ENCODE measurements at regions not wholly inside any gene's neighbourhood (a gene's known extent, or its start where the extent isn't known, plus 50 kb on each side); places are given as distances from the start of the nearest gene placed in this dataset.
"Not testable (repeated sequence)": the region's sequence is repeated elsewhere in the genome, so short reads cannot be mapped to it uniquely, and the experiment has no call there.

DNA sequence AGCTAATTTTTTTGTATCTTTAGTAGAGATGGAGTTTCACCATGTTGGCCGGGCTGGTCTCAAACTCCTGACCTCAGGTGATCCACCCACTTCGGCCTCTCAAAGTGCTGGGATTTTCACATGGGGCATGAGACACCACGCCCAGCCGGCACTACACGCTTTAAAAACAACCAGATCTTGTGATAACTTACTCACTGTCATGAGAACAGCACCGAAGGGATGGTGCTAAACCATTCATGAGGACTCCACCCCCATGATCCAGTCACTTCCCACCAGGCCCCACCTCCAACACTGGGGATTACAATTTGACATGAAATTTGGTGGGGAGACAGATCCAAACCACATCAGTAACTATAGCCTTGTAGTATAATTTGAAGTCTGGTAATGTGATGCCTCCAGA is 67.4 kb upstream of the ZNF169 start:
- DNase-seq: not testable (repeated sequence)

DNA sequence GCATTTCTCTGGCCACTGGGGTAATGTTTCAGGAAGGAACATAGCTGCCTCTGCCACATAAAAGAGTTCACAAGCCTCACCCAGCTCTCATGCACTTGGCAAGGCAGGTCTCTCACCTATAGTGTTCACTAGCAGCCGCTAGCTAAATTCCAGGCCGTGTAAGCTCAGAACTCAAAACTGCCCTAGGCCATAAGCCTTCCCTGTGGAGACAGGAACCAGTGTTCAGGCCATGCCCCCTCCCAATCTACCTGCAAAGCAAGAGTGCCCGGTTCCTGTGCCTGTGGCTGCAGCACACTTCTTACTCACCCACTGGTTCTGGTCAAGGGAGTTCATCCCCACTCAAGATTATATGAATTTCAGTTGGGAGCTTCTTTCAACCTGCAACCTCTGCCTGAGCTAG is 60.7 kb upstream of the ZNF169 start:
- no peak for DNase-seq

- DNase-seq: no peak
Measured at GRCh38 chr9:94199776-94200175, 59.3 kb upstream of the ZNF169 start.

DNA sequence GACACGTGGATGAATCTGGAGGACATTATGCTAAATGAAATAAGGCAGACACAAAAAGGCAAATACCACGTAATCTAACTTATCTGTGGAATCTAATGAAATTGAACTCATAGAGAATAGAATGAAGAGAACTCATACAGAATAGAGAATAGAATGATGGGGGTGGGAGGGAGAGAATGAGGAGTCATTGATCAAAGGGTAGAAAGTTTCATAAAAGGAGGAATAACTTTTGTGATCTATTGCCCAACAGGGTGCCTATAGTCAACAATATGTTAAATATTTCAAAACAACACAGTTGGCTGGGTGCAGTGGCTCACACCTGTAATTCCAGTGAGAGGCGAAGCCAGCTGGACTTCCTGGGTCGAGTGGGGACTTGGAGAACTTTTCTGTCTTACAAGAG is 54.9 kb upstream of the ZNF169 start:
- no peak for DNase-seq

DNA sequence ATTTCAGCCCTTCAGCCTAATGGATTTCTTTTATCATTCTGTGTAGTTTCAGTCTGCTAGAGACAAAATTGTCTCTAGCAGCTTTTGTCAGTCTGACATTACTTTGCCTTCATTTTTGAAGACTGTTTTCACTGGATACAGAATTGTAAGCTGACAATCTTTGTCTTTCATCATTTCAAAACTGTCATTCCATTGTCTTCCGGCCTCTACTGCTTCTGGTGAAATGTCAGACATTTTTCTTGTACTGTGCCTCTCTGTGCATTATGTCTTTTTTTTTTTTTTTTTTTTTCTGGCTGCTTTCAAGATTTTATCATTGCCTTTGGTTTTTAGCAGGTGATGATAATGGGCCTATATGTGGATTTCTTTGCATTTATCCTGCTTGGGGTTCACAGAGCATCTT is 51.3 kb upstream of the ZNF169 start:
- DNase-seq: no peak

Measured in EL (cell line).